H9 (cell line): ENCODE measurements at regions not wholly inside any gene's neighbourhood (a gene's known extent, or its start where the extent isn't known, plus 50 kb on each side); places are given as distances from the start of the nearest gene placed in this dataset.

Source experiments
- DNase-seq: peaks from one replicate; pipeline ENCODE4 v3.0.0-alpha.2; 2017
- H2AFZ ChIP-seq: one replicate; pipeline ENCODE4 v1.6.1; 2013; ENCODE audit warnings: mild to moderate bottlenecking, low read length, control low read depth, moderate library complexity
- H2AK5ac ChIP-seq: 2 replicates; pipeline ENCODE4 v1.6.1; 2013; ENCODE audit warnings: low read length, control low read depth, mixed read lengths; ENCODE audit not compliant: insufficient read length
- H2BK120ac ChIP-seq: one replicate; pipeline ENCODE4 v1.6.1; 2013; ENCODE audit warnings: low read depth, mild to moderate bottlenecking, low read length, control low read depth, inconsistent platforms; ENCODE audit not compliant: poor library complexity, severe bottlenecking
- H2BK12ac ChIP-seq: 2 replicates; pipeline ENCODE4 v1.6.1; 2013; ENCODE audit warnings: low read length, control low read depth, mixed read lengths, low read depth; ENCODE audit not compliant: insufficient read length
- H2BK15ac ChIP-seq: 2 replicates; pipeline ENCODE4 v1.6.1; 2013; ENCODE audit warnings: low read depth, low read length, control low read depth
- H2BK20ac ChIP-seq: one replicate; pipeline ENCODE4 v1.6.1; 2013; ENCODE audit warnings: low read depth, mild to moderate bottlenecking, low read length, control low read depth, inconsistent platforms; ENCODE audit not compliant: poor library complexity, severe bottlenecking
- H2BK5ac ChIP-seq: 2 replicates; pipeline ENCODE4 v1.6.1; 2013; ENCODE audit warnings: low read length, control low read depth, mixed read lengths; ENCODE audit not compliant: insufficient read length
- H3K14ac ChIP-seq: 2 replicates; pipeline ENCODE4 v1.6.1; 2013; ENCODE audit warnings: low read length, control low read depth; ENCODE audit not compliant: insufficient read depth
- H3K18ac ChIP-seq: 2 replicates; pipeline ENCODE4 v1.6.1; 2013; ENCODE audit warnings: low read depth, mild to moderate bottlenecking, mixed read lengths, low read length, control low read depth; ENCODE audit not compliant: insufficient read length
- H3K23ac ChIP-seq: 2 replicates; pipeline ENCODE4 v1.6.1; 2013; ENCODE audit warnings: low read length, control low read depth, mixed read lengths, low read depth; ENCODE audit not compliant: insufficient read length
- H3K23me2 ChIP-seq: 2 replicates; pipeline ENCODE4 v1.6.1; 2013; ENCODE audit warnings: low read depth, mild to moderate bottlenecking, mixed read lengths, low read length, control low read depth; ENCODE audit not compliant: insufficient read length, poor library complexity, severe bottlenecking
- H3K27ac ChIP-seq: 2 replicates; pipeline ENCODE4 v1.5.1; 2013; ENCODE audit warnings: low read length, control low read depth, mixed read lengths, low read depth; ENCODE audit not compliant: insufficient read length
- H3K27me3 ChIP-seq: 2 replicates; pipeline ENCODE4 v1.6.1; 2013; ENCODE audit warnings: low read length, control low read depth, inconsistent platforms; ENCODE audit not compliant: insufficient read depth
- H3K4ac ChIP-seq: 2 replicates; pipeline ENCODE4 v1.6.1; 2013; ENCODE audit warnings: low read depth, mild to moderate bottlenecking, control low read depth, inconsistent platforms, low read length, moderate library complexity
- H3K4me1 ChIP-seq: 2 replicates; pipeline ENCODE4 v1.6.1; 2013; ENCODE audit warnings: low read length, control low read depth, inconsistent platforms; ENCODE audit not compliant: insufficient read depth
- H3K4me2 ChIP-seq: 2 replicates; pipeline ENCODE4 v1.6.1; 2013; ENCODE audit warnings: low read length, control low read depth, mixed read lengths; ENCODE audit not compliant: insufficient read length, insufficient read depth
- H3K56ac ChIP-seq: 2 replicates; pipeline ENCODE4 v1.6.1; 2013; ENCODE audit warnings: low read depth, mild to moderate bottlenecking, mixed read lengths, low read length, control low read depth; ENCODE audit not compliant: insufficient read length
- H3K79me1 ChIP-seq: 2 replicates; pipeline ENCODE4 v1.6.1; 2013; ENCODE audit warnings: low read depth, mild to moderate bottlenecking, moderate library complexity, low read length, control low read depth, inconsistent platforms; ENCODE audit not compliant: insufficient read depth, poor library complexity, severe bottlenecking
- H3K79me2 ChIP-seq: 2 replicates; pipeline ENCODE4 v1.6.1; 2013; ENCODE audit warnings: low read length, control low read depth, inconsistent platforms; ENCODE audit not compliant: insufficient read depth
- H3K9ac ChIP-seq: 2 replicates; pipeline ENCODE4 v1.6.1; 2013; ENCODE audit warnings: low read length, control low read depth, mixed read lengths; ENCODE audit not compliant: insufficient read length; ENCODE audit errors: extremely low read depth
- H3K9me3 ChIP-seq: one replicate; pipeline ENCODE4 v1.6.1; 2013; ENCODE audit warnings: low read depth, low read length, inconsistent platforms; ENCODE audit not compliant: control insufficient read depth
- H3T11ph ChIP-seq: one replicate; pipeline ENCODE4 v1.6.1; 2013; ENCODE audit warnings: mild to moderate bottlenecking, low read length, control low read depth, inconsistent platforms
- H4K20me1 ChIP-seq: one replicate; pipeline ENCODE4 v1.6.1; 2013; ENCODE audit not compliant: control insufficient read depth, insufficient read length, insufficient read depth
- H4K5ac ChIP-seq: 2 replicates; pipeline ENCODE4 v1.6.1; 2013; ENCODE audit warnings: low read depth, mild to moderate bottlenecking, mixed read lengths, low read length, control low read depth; ENCODE audit not compliant: insufficient read length
- H4K8ac ChIP-seq: replicated peaks from 2 replicates; pipeline ENCODE4 v1.6.1; 2013; ENCODE audit warnings: low read length, control low read depth, mixed read lengths, low read depth; ENCODE audit not compliant: insufficient read length
- H4K91ac ChIP-seq: 2 replicates; pipeline ENCODE4 v1.6.1; 2013; ENCODE audit warnings: low read depth, mild to moderate bottlenecking, moderate library complexity, mixed read lengths, low read length, control low read depth; ENCODE audit not compliant: insufficient read length
- H3K27ac Mint-ChIP-seq, 3 experiments: 2 replicates in 2 of 3; 3 replicates in 1 of 3; pipeline ENCODE4 v1.8.0; 2020 to 2021; ENCODE audit warnings: mixed read lengths in 3 of 3, mild to moderate bottlenecking in 1 of 3, moderate library complexity in 1 of 3
- H3K27me3 Mint-ChIP-seq: 2 replicates; pipeline ENCODE4 v1.8.0; 2021; ENCODE audit warnings: low read depth, mild to moderate bottlenecking, moderate library complexity, mixed read lengths
- H3K36me3 Mint-ChIP-seq, 3 experiments: 2 replicates in 2 of 3; 3 replicates in 1 of 3; pipeline ENCODE4 v1.8.0; 2020 to 2021; ENCODE audit warnings: low read depth in 3 of 3, mixed read lengths in 3 of 3; ENCODE audit not compliant: insufficient read depth in 1 of 3
- H3K4me1 Mint-ChIP-seq, 2 experiments: 2 replicates each; pipeline ENCODE4 v1.8.0; 2020; ENCODE audit warnings: mixed read lengths in 2 of 2
- H3K4me3 Mint-ChIP-seq, 2 experiments: 2 replicates in 1 of 2; 3 replicates in 1 of 2; pipeline ENCODE4 v1.8.0; 2020 to 2021; ENCODE audit warnings: mild to moderate bottlenecking in 2 of 2, mixed read lengths in 2 of 2, moderate library complexity in 1 of 2
- H3K9me3 Mint-ChIP-seq, 2 experiments: 2 replicates in 1 of 2; 3 replicates in 1 of 2; pipeline ENCODE4 v1.8.0; 2020; ENCODE audit warnings: mild to moderate bottlenecking in 2 of 2, mixed read lengths in 2 of 2, moderate library complexity in 1 of 2
- WGBS: extraction: QIAGEN DNeasy Blood & Tissue Kit; methylation state at CpG from one replicate; pipeline ENCODE4 v1.1.7; 2013; ENCODE audit warnings: missing lambda C conversion rate, low lambda C conversion rate, mixed read lengths; ENCODE audit not compliant: insufficient read length; ENCODE audit errors: extremely low coverage; 5-methylcytosine and 5-hydroxymethylcytosine counted together
- TF ChIP-seq, protein P1 (sequence below): fragments of 200-600 bp; sonication (generic); conservative IDR thresholded peaks from 3 replicates; pipeline ENCODE4 v1.8.0; 2021; ENCODE audit warnings: antibody characterized with exemption, mild to moderate bottlenecking

DNA sequence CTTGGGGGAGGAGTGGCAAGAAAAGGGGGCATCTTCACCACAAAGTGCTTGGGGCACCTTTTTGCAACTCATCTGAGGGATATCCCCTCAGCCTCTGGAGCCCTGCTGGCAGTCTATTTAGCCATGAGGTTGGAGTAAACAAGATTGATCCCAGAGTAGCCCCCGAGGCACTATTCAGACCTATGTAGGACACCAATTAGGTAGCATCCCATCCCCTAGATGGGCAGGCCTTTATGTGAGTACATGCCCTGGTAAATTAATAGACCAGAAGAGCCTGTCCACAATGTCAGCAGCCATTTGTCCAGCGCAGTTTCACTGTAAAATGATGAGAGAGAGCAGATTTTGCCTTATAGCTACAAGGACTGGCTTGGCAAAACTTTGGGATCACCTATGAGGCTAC, 221.4 kb downstream of the DRD1 start:
- TF ChIP-seq, protein P1, sequence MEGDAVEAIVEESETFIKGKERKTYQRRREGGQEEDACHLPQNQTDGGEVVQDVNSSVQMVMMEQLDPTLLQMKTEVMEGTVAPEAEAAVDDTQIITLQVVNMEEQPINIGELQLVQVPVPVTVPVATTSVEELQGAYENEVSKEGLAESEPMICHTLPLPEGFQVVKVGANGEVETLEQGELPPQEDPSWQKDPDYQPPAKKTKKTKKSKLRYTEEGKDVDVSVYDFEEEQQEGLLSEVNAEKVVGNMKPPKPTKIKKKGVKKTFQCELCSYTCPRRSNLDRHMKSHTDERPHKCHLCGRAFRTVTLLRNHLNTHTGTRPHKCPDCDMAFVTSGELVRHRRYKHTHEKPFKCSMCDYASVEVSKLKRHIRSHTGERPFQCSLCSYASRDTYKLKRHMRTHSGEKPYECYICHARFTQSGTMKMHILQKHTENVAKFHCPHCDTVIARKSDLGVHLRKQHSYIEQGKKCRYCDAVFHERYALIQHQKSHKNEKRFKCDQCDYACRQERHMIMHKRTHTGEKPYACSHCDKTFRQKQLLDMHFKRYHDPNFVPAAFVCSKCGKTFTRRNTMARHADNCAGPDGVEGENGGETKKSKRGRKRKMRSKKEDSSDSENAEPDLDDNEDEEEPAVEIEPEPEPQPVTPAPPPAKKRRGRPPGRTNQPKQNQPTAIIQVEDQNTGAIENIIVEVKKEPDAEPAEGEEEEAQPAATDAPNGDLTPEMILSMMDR = no peak
- Histone ChIP-seq H3K27ac (no peak overlapping the region), H4K91ac (no peak overlapping the region), H2AK5ac (no peak overlapping the region), H2BK15ac (no peak overlapping the region), H3K4me2 (no peak overlapping the region), H3K4ac (no peak overlapping the region), H3K56ac (no peak overlapping the region), H3K27me3 (no peaks in the 10 kb centered on the region), H4K20me1 (no peaks in the 10 kb centered on the region), H3K9me3 (no peaks in the 10 kb centered on the region), H3T11ph (no peak overlapping the region), H3K4me1 (no peaks in the 10 kb centered on the region), H2AFZ (no peak overlapping the region), H3K18ac (no peak overlapping the region), H3K23me2 (no peaks in the 10 kb centered on the region), H3K79me1 (no peaks in the 10 kb centered on the region), H3K14ac (no peak overlapping the region), H2BK120ac (no peak overlapping the region), H2BK12ac (no peak overlapping the region), H2BK20ac (no peak overlapping the region), H2BK5ac (no peak overlapping the region), H3K23ac (no peak overlapping the region), H3K79me2 (no peaks in the 10 kb centered on the region), H3K9ac (no peak overlapping the region), H4K5ac (no peak overlapping the region), H4K8ac (no peak overlapping the region)
- no peak for DNase-seq
- Mint-ChIP-seq H3K36me3 (no peaks in the 10 kb centered on the region), H3K9me3 (no peaks in the 10 kb centered on the region), H3K27ac (no peak overlapping the region), H3K4me1 (peaks cover 14 to 19% of the 10 kb centered on the region in 2 experiments), H3K27me3 (peaks cover 11% of the 10 kb centered on the region), H3K4me3 (no peak overlapping the region)
- WGBS = no CpG with 5 or more reads among the region's 2 CpGs
